G401.6 (cell line): ENCODE measurements at regions not wholly inside any gene's neighbourhood (a gene's known extent, or its start where the extent isn't known, plus 50 kb on each side); places are given as distances from the start of the nearest gene placed in this dataset.
"Not testable (repeated sequence)": the region's sequence is repeated elsewhere in the genome, so short reads cannot be mapped to it uniquely, and the experiment has no call there.

Experiments
- FAIRE-seq: peaks from 2 replicates; lab custom pipeline; 2012; peaks lifted over from hg19 to GRCh38; lab: Jason Lieb, UNC

DNA sequence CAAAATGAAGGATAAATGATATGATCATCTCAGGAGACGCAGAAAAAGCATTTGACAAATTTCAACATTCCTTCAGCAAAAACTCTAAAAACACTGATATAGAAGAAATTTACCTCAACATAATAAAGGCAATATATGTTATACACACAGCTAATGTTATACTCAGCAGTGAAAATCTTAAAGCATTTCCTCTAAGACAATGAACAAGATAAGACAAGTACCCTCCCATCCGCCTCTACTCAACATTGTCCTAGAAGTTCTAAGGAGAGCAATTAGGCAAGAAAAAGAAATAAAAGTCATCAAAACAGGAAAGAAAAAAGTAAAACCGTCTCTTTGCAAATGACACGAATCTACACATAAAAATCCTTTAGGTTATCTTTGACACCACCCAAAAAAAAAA is 1432.8 kb downstream of the CDH11 start:
- no peak for FAIRE-seq

- no peak for FAIRE-seq
Observed at GRCh38 chr16:63684149-63685101, 1437.4 kb downstream of the CDH11 start.

GRCh38 chr16:63682844-63683243 is 1439.0 kb downstream of the CDH11 start:
- FAIRE-seq = no peak

- FAIRE-seq = no peak
Observed at GRCh38 chr16:63672493-63672892, 1449.4 kb downstream of the CDH11 start.

GRCh38 chr16:63663155-63663554 is 1458.7 kb downstream of the CDH11 start:
- FAIRE-seq = no peak

- FAIRE-seq = no peak
Observed at GRCh38 chr16:63655846-63656245, 1466.0 kb downstream of the CDH11 start.

- FAIRE-seq = no peak
Observed at GRCh38 chr16:63653044-63653839, 1468.6 kb downstream of the CDH11 start.

DNA sequence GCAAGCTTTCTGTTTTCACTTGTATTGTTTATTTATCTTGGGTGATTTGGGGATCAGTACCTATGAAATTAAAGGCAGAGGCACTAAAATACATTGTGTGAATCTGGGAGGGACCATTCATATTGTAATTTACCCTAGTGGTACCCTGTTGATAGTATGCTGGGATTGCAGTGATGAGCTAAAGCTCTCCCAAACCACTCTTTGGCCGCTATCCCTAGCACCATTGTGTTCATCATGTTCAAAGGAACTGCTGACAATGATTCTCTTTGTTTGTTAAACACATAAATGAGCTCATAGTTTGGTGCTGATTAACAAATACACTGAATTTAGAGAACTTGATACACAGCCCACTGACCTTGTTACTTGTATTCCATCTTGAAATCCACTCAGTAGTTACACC is 1469.8 kb downstream of the CDH11 start:
- FAIRE-seq = no peak

- no peak for FAIRE-seq
Observed at GRCh38 chr16:63650550-63650949, 1471.3 kb downstream of the CDH11 start.

- not testable (repeated sequence) for FAIRE-seq
Observed at GRCh38 chr16:63633706-63634445, 1488.0 kb downstream of the CDH11 start.

GRCh38 chr16:63629272-63629671 is 1492.6 kb downstream of the CDH11 start:
- no peak for FAIRE-seq

GRCh38 chr16:63628812-63629211 is 1493.1 kb downstream of the CDH11 start:
- no peak for FAIRE-seq

DNA sequence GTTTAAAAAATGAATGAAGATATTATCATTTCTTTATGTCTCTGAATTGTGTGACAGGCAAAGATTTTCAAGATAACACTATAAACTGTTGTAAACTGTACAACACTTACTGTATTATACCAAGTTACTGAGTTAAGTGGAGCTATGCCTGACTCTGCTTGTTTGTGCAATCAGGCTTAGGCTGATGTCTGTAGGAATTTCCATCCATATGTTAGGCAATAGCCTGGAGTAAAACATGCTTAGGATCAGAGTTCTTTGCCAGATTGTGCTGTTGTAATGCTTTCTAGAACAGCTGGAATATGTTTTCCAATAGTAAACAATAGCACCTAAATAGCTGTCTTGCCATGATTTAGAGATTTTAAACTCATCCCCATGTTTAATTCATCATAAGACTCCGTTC is 1496.7 kb downstream of the CDH11 start:
- no peak for FAIRE-seq

GRCh38 chr16:63623551-63624039 is 1498.3 kb downstream of the CDH11 start:
- no peak for FAIRE-seq

GRCh38 chr16:63618896-63619485 is 1502.9 kb downstream of the CDH11 start:
- FAIRE-seq = no peak

GRCh38 chr16:63617990-63618763 is 1503.7 kb downstream of the CDH11 start:
- no peak for FAIRE-seq

DNA sequence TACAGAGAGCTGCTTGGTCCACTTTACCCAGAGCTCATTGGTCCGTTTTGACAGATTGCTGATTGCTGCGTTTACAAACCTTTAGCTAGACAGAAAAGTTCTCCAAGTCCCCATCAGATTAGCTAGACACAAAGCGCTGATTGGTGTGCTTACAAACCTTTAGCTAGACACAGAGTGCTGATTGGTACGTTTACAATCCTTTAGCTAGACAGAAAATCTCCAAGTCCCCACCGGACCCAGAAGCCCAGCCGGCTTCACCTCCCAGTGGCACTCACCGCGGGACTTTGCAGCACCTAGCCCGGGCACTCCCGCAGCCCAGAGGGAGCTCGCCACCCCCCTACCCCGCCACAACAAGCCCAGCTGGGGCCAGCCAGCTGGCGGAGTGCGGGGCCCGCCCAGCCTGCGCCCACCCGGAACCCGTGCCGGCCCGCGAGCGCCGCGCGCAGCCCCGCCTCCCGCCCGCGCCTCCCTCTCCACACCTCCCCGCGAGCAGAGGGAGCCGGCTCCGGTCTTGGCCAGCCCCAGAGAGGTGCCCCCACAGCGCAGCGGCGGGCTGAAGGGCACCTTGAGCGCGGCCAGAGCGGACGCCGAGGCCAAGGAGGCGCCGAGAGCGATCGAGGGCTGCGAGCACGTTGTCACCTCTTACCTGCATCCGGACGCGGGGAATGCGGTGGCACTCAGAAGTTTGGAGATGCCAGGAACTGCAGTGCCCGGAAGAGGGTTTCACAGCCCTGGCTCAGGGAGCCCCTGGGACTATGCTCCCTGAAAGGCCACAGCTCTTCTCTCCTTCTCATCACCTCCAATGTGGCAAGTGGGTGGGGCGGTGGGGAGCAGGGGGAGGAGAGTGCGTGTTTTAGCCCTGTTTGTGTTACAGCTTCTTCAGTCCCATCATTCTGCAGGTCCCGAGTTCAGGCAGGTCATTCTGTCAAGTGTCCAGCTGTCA is 1504.5 kb downstream of the CDH11 start:
- FAIRE-seq = no peak

- no peak for FAIRE-seq
Observed at GRCh38 chr16:63614429-63614828, 1507.4 kb downstream of the CDH11 start.

GRCh38 chr16:63613701-63614100 is 1508.2 kb downstream of the CDH11 start:
- FAIRE-seq = no peak
